HEK293T (cell line): ENCODE measurements at regions not wholly inside any gene's neighbourhood (a gene's known extent, or its start where the extent isn't known, plus 50 kb on each side); places are given as distances from the start of the nearest gene placed in this dataset.

Experiments
- BHLHE40 ChIP-seq: fragments of 450-650 bp; IDR thresholded peaks from 2 replicates; pipeline ENCODE4 v1.6.1; 2016; ENCODE audit warnings: mild to moderate bottlenecking, moderate library complexity, borderline replicate concordance
- ELF4 ChIP-seq: fragments of 450-650 bp; IDR thresholded peaks from 2 replicates; pipeline ENCODE4 v1.6.1; 2017; ENCODE audit warnings: antibody characterized with exemption
- FOXA1 ChIP-seq: fragments of 450-650 bp; IDR thresholded peaks from 2 replicates; pipeline ENCODE4 v1.6.1; 2016; ENCODE audit warnings: mild to moderate bottlenecking
- FOXM1 ChIP-seq: fragments of 450-650 bp; IDR thresholded peaks from 2 replicates; pipeline ENCODE4 v1.6.1; 2017; ENCODE audit warnings: mild to moderate bottlenecking, borderline replicate concordance
- HDGF ChIP-seq: fragments of 450-650 bp; IDR thresholded peaks from 2 replicates; pipeline ENCODE4 v1.6.1; 2017; ENCODE audit warnings: antibody characterized with exemption, borderline replicate concordance
- L3MBTL2 ChIP-seq: fragments of 450-650 bp; conservative IDR thresholded peaks from 2 replicates; pipeline ENCODE4 v1.6.1; 2016; ENCODE audit warnings: mild to moderate bottlenecking

GRCh38 chr2:18763338-18763737 is 174.0 kb upstream of the NT5C1B start:
- TF ChIP-seq FOXA1 (no peak), FOXM1 (no peak), L3MBTL2 (no peak), HDGF (no peak), ELF4 (no peak), BHLHE40 (no peak)
